DOHH2 (cell line): ENCODE measurements at regions not wholly inside any gene's neighbourhood (a gene's known extent, or its start where the extent isn't known, plus 50 kb on each side); places are given as distances from the start of the nearest gene placed in this dataset.

Experiments
- H3F3A ChIP-seq: fragments of 200-600 bp; sonication (generic), shearing (Covaris generic); 2 replicates; pipeline ENCODE4 v1.6.0; 2016; ENCODE audit warnings: antibody characterized with exemption, mild to moderate bottlenecking; ENCODE audit not compliant: control insufficient read depth, insufficient read depth
- H3K27ac ChIP-seq: fragments of 200-600 bp; sonication (generic); 2 replicates; pipeline ENCODE4 v1.5.1; 2014; ENCODE audit warnings: low read depth, mild to moderate bottlenecking, low read length, moderate library complexity
- H3K27me3 ChIP-seq: fragments of 200-600 bp; sonication (generic); 2 replicates; pipeline ENCODE4 v1.6.1; 2014; ENCODE audit warnings: mild to moderate bottlenecking, low read length, mixed read lengths; ENCODE audit not compliant: control insufficient read depth
- H3K36me3 ChIP-seq: fragments of 200-600 bp; sonication (generic); 2 replicates; pipeline ENCODE4 v1.6.1; 2014; ENCODE audit warnings: mild to moderate bottlenecking, low read length, moderate library complexity, mixed read lengths; ENCODE audit not compliant: control insufficient read depth
- H3K4me1 ChIP-seq: fragments of 200-600 bp; sonication (generic); 2 replicates; pipeline ENCODE4 v1.6.1; 2014; ENCODE audit warnings: mild to moderate bottlenecking, low read length, mixed read lengths; ENCODE audit not compliant: control insufficient read depth
- H3K4me2 ChIP-seq: fragments of 200-600 bp; sonication (generic); 2 replicates; pipeline ENCODE4 v1.6.0; 2014; ENCODE audit warnings: mild to moderate bottlenecking, low read length, moderate library complexity
- H3K4me3 ChIP-seq: fragments of 200-600 bp; sonication (generic); 2 replicates; pipeline ENCODE4 v1.5.1; 2014; ENCODE audit warnings: mild to moderate bottlenecking, low read length, mixed read lengths
- H3K79me2 ChIP-seq: fragments of 200-600 bp; sonication (generic); 2 replicates; pipeline ENCODE4 v1.6.1; 2014; ENCODE audit warnings: mild to moderate bottlenecking, low read length, mixed read lengths; ENCODE audit not compliant: control insufficient read depth
- H3K9me2 ChIP-seq: fragments of 200-600 bp; sonication (generic); replicated peaks from 2 replicates; pipeline ENCODE4 v1.6.1; 2014; ENCODE audit warnings: mild to moderate bottlenecking, low read length, mixed read lengths; ENCODE audit not compliant: control insufficient read depth
- H3K9me3 ChIP-seq: fragments of 200-600 bp; sonication (generic); 2 replicates; pipeline ENCODE4 v1.6.1; 2014; ENCODE audit warnings: antibody characterized with exemption, low read length, mixed read lengths; ENCODE audit not compliant: control insufficient read depth, insufficient read depth
- H4K20me1 ChIP-seq: fragments of 200-600 bp; sonication (generic); 2 replicates; pipeline ENCODE4 v1.6.0; 2014; ENCODE audit warnings: low read depth, mild to moderate bottlenecking, antibody characterized with exemption, low read length, moderate library complexity; ENCODE audit not compliant: control insufficient read depth, insufficient read depth
- EZH2phosphoT487 ChIP-seq: fragments of 200-600 bp; sonication (generic); IDR thresholded peaks from 2 replicates; pipeline ENCODE4 v1.6.1; 2017; ENCODE audit warnings: borderline replicate concordance, mild to moderate bottlenecking, antibody characterized with exemption, low read length, moderate library complexity, mixed read lengths
- TF ChIP-seq, protein P1 (sequence below): fragments of 200-600 bp; sonication (generic); IDR thresholded peaks from one replicate; pipeline ENCODE4 v1.5.1; 2014; ENCODE audit warnings: antibody characterized with exemption, mild to moderate bottlenecking, low read depth, low read length; ENCODE audit not compliant: poor library complexity, severe bottlenecking

DNA sequence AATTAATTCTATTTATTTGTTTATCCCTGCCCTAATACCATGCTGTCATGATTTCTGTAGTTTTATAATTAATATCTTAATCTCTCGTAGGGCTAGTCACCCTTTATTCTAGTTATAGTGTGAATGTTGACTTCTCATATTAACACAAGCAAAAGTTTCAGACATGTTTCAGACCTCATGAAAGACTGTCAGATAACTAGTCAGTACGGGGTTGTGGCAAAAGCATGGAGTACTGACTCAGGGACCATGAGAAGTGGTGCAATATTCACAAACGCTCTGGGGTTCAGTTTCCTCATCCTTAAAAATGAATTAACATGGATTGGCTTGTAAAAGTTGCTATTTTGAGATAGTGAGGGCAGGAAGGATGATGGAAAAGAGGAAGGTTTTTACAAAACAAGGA is 148.9 kb downstream of the TMEM200A start:
- Histone ChIP-seq H3K4me2 (no peak overlapping the region), H3K36me3 (no peaks in the 10 kb centered on the region), H3F3A (peaks cover 11% of the 10 kb centered on the region), H3K79me2 (no peaks in the 10 kb centered on the region), H3K27me3 (no peaks in the 10 kb centered on the region), H3K9me2 (no peaks in the 10 kb centered on the region), H3K27ac (0 out of 2 replicates have a peak overlapping the region, but pooled peaks have one; percentile 80), H4K20me1 (no peaks in the 10 kb centered on the region), H3K4me3 (no peak overlapping the region), H3K9me3 (no peaks in the 10 kb centered on the region), H3K4me1 (peaks cover 58% of the 10 kb centered on the region)
- TF ChIP-seq, protein P1, sequence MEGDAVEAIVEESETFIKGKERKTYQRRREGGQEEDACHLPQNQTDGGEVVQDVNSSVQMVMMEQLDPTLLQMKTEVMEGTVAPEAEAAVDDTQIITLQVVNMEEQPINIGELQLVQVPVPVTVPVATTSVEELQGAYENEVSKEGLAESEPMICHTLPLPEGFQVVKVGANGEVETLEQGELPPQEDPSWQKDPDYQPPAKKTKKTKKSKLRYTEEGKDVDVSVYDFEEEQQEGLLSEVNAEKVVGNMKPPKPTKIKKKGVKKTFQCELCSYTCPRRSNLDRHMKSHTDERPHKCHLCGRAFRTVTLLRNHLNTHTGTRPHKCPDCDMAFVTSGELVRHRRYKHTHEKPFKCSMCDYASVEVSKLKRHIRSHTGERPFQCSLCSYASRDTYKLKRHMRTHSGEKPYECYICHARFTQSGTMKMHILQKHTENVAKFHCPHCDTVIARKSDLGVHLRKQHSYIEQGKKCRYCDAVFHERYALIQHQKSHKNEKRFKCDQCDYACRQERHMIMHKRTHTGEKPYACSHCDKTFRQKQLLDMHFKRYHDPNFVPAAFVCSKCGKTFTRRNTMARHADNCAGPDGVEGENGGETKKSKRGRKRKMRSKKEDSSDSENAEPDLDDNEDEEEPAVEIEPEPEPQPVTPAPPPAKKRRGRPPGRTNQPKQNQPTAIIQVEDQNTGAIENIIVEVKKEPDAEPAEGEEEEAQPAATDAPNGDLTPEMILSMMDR: no peak
- TF ChIP-seq EZH2phosphoT487: no peak

DNA sequence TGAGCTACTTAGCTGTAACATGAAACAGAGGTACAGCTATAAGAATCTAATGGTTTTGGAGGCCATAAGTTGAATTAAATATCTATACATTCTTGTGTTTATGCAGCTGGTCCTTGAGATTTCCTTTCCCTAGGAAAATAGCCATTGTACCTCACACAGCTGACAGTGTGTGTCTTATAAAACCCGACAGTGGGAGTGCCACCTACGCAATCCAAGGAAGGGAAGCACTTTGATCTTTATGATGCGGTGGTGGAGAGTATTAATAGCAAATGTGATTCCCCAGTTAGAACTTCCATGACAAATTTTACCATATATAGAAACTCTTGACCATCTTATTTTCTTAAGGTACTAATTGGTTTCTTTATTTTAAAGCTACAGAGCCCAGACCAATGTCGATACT is 149.5 kb downstream of the TMEM200A start:
- peaks cover 58% of the 10 kb centered on the region for H3K4me1 ChIP-seq
- H3K4me3 ChIP-seq: no peak overlapping the region
- no peaks in the 10 kb centered on the region for H4K20me1 ChIP-seq
- H3K79me2 ChIP-seq: no peaks in the 10 kb centered on the region
- H3K27me3 ChIP-seq: no peaks in the 10 kb centered on the region
- H3K36me3 ChIP-seq: no peaks in the 10 kb centered on the region
- H3K4me2 ChIP-seq: no peak overlapping the region
- no peaks in the 10 kb centered on the region for H3K9me3 ChIP-seq
- no peaks in the 10 kb centered on the region for H3K9me2 ChIP-seq
- H3F3A ChIP-seq: peaks cover 11% of the 10 kb centered on the region
- TF ChIP-seq EZH2phosphoT487: no peak
- TF ChIP-seq, protein P1: no peak
- no peak overlapping the region for H3K27ac ChIP-seq

DNA sequence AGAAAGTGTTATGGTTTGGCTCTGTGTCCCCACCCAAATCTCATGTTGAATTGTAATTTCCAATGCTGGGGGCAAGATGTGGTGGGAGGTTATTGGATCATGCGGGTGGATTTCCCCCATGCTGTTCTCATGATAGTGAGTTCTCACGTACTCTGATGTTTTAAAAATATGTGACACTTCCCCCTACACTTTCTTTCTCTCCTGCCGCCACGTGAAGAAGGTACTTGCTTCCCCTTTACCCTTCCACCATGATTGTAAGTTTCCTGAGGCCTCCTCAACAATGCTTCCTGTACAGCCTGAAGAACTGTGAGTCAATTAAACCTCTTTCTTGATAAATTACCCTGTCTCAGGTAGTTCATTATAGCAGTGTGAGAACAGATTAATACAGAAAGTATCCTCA is 150.8 kb downstream of the TMEM200A start:
- TF ChIP-seq, protein P1: no peak
- TF ChIP-seq EZH2phosphoT487: no peak
- Histone ChIP-seq H3K79me2 (no peaks in the 10 kb centered on the region), H4K20me1 (no peaks in the 10 kb centered on the region), H3K9me3 (no peaks in the 10 kb centered on the region), H3K36me3 (no peaks in the 10 kb centered on the region), H3K4me3 (no peak overlapping the region), H3K4me2 (no peak overlapping the region), H3K27me3 (no peaks in the 10 kb centered on the region), H3K4me1 (peaks cover 56% of the 10 kb centered on the region), H3F3A (peaks cover 11% of the 10 kb centered on the region), H3K27ac (no peak overlapping the region), H3K9me2 (no peaks in the 10 kb centered on the region)

DNA sequence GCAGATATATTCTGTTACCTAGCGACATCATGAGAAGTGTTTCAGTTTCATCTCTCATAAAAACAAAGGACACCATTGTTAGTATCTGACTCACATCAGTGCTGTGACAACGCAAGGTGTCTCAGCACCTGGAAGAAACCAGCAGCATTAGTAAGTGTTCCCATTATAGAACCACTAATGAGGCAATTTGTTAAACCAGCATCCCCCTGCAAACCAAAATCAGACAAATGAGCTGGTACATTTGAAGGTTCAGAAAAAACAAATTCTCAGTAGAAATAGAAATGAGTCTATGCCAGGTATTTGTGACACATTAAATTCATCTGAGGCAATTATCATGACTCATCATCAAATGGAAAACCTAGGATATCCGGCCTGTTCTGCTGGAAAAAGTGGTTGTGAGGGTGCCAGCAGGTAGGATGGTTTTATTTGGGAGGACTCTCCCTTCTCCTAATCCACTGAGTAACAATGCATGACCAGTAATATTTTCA is 151.7 kb downstream of the TMEM200A start:
- H3K4me1 ChIP-seq: peaks cover 48% of the 10 kb centered on the region
- no peaks in the 10 kb centered on the region for H3K36me3 ChIP-seq
- H3K4me2 ChIP-seq: no peak overlapping the region
- no peaks in the 10 kb centered on the region for H4K20me1 ChIP-seq
- H3K9me2 ChIP-seq: no peaks in the 10 kb centered on the region
- no peaks in the 10 kb centered on the region for H3K27me3 ChIP-seq
- H3F3A ChIP-seq: peaks cover 11% of the 10 kb centered on the region
- no peaks in the 10 kb centered on the region for H3K79me2 ChIP-seq
- no peaks in the 10 kb centered on the region for H3K9me3 ChIP-seq
- H3K4me3 ChIP-seq: no peak overlapping the region
- H3K27ac ChIP-seq: no peak overlapping the region
- TF ChIP-seq, protein P1: no peak
- TF ChIP-seq EZH2phosphoT487: no peak
